Heart right ventricle (tissue), 16 donors: ENCODE measurements at regions not wholly inside any gene's neighbourhood (a gene's known extent, or its start where the extent isn't known, plus 50 kb on each side); places are given as distances from the start of the nearest gene placed in this dataset.

Experiments
- ATAC-seq, 8 donors: fragments of 200-7000 bp; cut with Tn5 transposase; one replicate each; pipeline ENCODE4 v1.9.1; 2020; ENCODE audit warnings: mild to moderate bottlenecking in 8 of 8, moderate library complexity in 8 of 8, moderate number of reproducible peaks in 1 of 8
- DNase-seq, 2 donors: peaks; one replicate each; pipeline ENCODE4 v3.0.0-alpha.2; 2020
- H3K27ac ChIP-seq, 10 donors: fragments of 200-600 bp; sonication (generic) in 2 of 10; one replicate each; pipeline versions ENCODE4 v1.5.0 to v1.8.0; 2020 to 2022; ENCODE audit warnings: mild to moderate bottlenecking in 3 of 10
- H3K27me3 ChIP-seq, 7 donors: fragments of 200-600 bp; one replicate each; pipeline ENCODE4 v1.8.0; 2021 to 2022; ENCODE audit warnings: mild to moderate bottlenecking in 2 of 7
- H3K36me3 ChIP-seq, 9 donors: fragments of 200-600 bp; sonication (generic) in 1 of 9; one replicate each; pipeline versions ENCODE4 v1.5.0 to v1.8.0; 2020 to 2022; ENCODE audit warnings: mild to moderate bottlenecking in 2 of 9
- H3K4me1 ChIP-seq, 9 donors: fragments of 200-600 bp; sonication (generic) in 1 of 9; one replicate each; pipeline versions ENCODE4 v1.5.0 to v1.8.0; 2020 to 2022; ENCODE audit warnings: mild to moderate bottlenecking in 4 of 9
- H3K4me3 ChIP-seq, 10 donors: fragments of 200-600 bp; sonication (generic) in 2 of 10; one replicate each; pipeline versions ENCODE4 v1.5.0 to v1.8.0; 2020 to 2022; ENCODE audit warnings: mild to moderate bottlenecking in 7 of 10, moderate library complexity in 2 of 10
- H3K9me3 ChIP-seq, 11 donors: fragments of 200-600 bp in 10 of 11; sonication (generic) in 2 of 11; one replicate each; pipeline versions ENCODE4 v1.5.0 to v1.8.0; 2013 to 2022; ENCODE audit warnings: mild to moderate bottlenecking in 2 of 11, control low read depth in 1 of 11, moderate library complexity in 1 of 11
- whole genome bisulfite sequencing, 2 donors: extraction: QIAGEN DNeasy Blood & Tissue Kit; methylation state at CpG; one replicate each; pipeline ENCODE4 v1.1.7; 2013; ENCODE audit warnings: inconsistent platforms in 1 of 2; 5-methylcytosine and 5-hydroxymethylcytosine counted together
- intact Hi-C, 10 donors: fragments of 100-400 bp; cut with DNase I; formaldehyde crosslinking; loops; one replicate each; pipeline versions ENCODE4 v1.11.1 to v1.14.2; 2022
- TF ChIP-seq, protein P1 (sequence below), 9 donors: fragments of 200-600 bp; sonication (generic) in 2 of 9; IDR thresholded peaks; one replicate each; pipeline versions ENCODE4 v1.5.0 to v1.8.0; 2021 to 2022; ENCODE audit warnings: antibody characterized with exemption in 9 of 9, mild to moderate bottlenecking in 5 of 9, moderate library complexity in 1 of 9
- donor health status: Arrhythmogenic right ventricular cardiomyopathy.
- donor health status: ischemic (EF 13 %, LVEDD 7.1; RV severe dilation, severe dysfunction).
- donor health status: healthy with polysubstance abuse.
- donor health status: DM: no; HTN: yes; CAD: no.
- donor health status: DM: no; HTN: no; CAD: no.
- donor health status: ischemic (EF 25% LVEDD 6.9; RV normal size, moderate dysfunction).
- donor health status: ischemic (EF 25% LVEDD 5.7; RV mildly dilated, moderate dysfunction).
- donor health status: healthy.
- donor health status: DM: yes; HTN: yes; CAD: no.
- donor health status: Ischemic cardiomyopathy.
- donor health status: ischemic (EF 35%, LVEDD 5.7; RV mildly dilated, moderate dysfunction).
- donor health status: nonischemic (EF 11% LVEDD 7.7; RV severe dilation, severe dysfunction).
- donor health status: DM: yes; HTN: yes; CAD: no.
- donor health status: PGD.
- donor health status: ischemic (EF 29% LVEDD 5.4; RV normal size, mild dysfunction).
- donor health status: nonischemic (EF 23%, LVEDD 6.1; RV moderate dilation, normal function).

DNA sequence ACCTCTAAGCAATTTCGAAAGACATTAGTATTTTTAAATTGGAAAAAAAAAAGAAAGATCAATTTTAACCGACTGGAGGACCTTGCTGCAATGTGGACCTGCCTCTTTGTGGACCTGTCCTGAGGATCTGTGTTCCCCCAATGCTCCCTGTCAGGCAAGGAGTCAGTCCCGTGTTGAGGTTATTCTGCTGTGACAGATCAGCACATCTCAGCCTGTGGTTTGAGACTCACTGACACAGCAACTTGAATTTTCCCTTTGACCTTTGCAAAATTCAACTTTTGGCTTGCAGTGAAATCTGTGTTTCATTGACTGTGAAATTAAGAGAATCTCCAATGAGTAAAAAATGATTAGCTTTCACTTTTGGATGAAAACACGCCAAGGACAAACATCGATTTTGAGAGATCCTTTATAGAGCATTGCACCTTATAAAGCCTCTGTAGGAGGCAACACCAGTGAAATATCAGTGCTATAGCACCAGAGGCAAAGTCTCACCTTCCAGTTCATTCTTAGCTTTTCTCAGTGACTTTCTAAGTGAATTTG is 186.9 kb downstream of the GPAT3 start:
- ATAC-seq: no peak
- Histone ChIP-seq H3K27me3 (peaks cover 0 to 9% (median 0%) of the 10 kb centered on the region in 7 donors), H3K27ac (no peak overlapping the region), H3K36me3 (no peaks in the 10 kb centered on the region), H3K4me1 (peaks cover 0 to 7% (median 0%) of the 10 kb centered on the region in 9 donors), H3K9me3 (no peaks in the 10 kb centered on the region), H3K4me3 (no peak overlapping the region)
- DNase-seq: no peak
- WGBS, 2 donors: 75 to 81% methylated on average over 5 of the region's 5 CpGs
- intact Hi-C loops: no loop called here
- TF ChIP-seq, protein P1, sequence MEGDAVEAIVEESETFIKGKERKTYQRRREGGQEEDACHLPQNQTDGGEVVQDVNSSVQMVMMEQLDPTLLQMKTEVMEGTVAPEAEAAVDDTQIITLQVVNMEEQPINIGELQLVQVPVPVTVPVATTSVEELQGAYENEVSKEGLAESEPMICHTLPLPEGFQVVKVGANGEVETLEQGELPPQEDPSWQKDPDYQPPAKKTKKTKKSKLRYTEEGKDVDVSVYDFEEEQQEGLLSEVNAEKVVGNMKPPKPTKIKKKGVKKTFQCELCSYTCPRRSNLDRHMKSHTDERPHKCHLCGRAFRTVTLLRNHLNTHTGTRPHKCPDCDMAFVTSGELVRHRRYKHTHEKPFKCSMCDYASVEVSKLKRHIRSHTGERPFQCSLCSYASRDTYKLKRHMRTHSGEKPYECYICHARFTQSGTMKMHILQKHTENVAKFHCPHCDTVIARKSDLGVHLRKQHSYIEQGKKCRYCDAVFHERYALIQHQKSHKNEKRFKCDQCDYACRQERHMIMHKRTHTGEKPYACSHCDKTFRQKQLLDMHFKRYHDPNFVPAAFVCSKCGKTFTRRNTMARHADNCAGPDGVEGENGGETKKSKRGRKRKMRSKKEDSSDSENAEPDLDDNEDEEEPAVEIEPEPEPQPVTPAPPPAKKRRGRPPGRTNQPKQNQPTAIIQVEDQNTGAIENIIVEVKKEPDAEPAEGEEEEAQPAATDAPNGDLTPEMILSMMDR (IDR thresholded peaks at IDR 0.05): no peak

DNA sequence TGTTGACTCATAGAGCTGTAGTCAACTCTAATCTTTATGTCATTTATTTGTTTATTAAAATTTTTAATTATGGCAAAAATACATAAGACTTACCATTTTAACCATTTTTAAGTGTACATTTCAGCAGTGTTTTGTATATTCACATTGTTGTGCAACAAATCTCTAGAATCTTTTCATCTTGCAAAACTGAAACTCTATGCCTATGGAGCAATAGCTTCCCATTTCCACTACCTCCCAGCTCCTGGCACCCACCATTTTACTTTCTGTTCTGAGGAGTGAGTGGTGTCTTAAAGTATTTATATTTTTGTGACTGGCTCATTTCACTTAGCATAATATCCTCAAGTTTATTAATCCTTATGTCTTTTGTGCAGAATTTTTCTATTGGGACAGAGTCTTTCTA is 181.0 kb downstream of the GPAT3 start:
- no peaks in the 10 kb centered on the region for H3K4me1 ChIP-seq
- ATAC-seq (no peak), DNase-seq (no peak)
- intact Hi-C loops: no loop called here
- H3K27ac ChIP-seq: no peak overlapping the region
- TF ChIP-seq, protein P1 (IDR thresholded peaks at IDR 0.05): no peak
- H3K9me3 ChIP-seq: peaks cover 0 to 2% (median 0%) of the 10 kb centered on the region in 11 donors
- no peak overlapping the region for H3K4me3 ChIP-seq
- H3K36me3 ChIP-seq: no peaks in the 10 kb centered on the region
- peaks cover 0 to under 1% (median 0%) of the 10 kb centered on the region in 7 donors for H3K27me3 ChIP-seq

DNA sequence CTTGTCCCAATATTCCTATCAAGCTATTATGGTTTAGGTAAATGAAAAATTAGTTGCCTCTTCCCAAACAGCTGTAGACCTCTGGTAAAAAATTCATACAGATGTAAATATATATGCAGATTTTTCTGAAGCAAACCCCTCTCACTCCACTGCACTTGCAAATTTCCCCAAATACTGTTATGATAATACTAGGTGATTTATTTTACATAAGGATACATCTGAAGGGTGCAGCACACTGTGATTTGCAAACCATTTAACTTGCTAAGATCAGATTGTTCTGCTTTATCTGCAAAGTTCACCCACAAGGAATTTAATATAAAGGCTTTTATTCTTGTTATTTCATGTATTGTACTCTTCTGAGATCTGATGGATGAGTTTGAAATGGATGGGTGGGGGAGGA is 177.0 kb downstream of the GPAT3 start:
- DNase-seq: no peak
- Histone ChIP-seq H3K4me1 (no peaks in the 10 kb centered on the region), H3K4me3 (no peak overlapping the region), H3K27me3 (no peaks in the 10 kb centered on the region), H3K36me3 (no peaks in the 10 kb centered on the region), H3K27ac (no peak overlapping the region), H3K9me3 (peaks cover 0 to 2% (median 0%) of the 10 kb centered on the region in 11 donors)
- no peak for ATAC-seq
- intact Hi-C loops: no loop called here
- TF ChIP-seq, protein P1 (IDR thresholded peaks at IDR 0.05): no peak

DNA sequence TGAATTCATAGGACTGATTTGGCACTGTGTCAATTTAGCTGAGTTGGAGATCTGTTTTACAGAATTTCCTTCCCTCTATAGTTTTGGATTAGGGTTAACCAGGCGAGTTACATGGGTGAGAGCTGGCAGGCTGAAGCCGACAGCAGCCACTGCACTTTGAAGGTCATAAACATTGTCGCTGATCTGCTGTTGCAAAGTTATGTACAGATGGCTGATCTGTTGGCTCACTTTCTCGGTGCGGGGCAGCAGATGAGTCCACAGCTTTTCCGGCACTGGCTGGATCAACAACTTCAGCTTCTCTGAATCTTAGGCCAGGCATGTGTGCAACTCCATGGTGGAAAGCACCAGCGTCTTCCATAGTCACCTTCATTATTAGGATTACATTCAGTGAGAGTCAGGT is 173.7 kb downstream of the GPAT3 start:
- H3K27ac ChIP-seq: no peak overlapping the region
- no peaks in the 10 kb centered on the region for H3K4me1 ChIP-seq
- H3K4me3 ChIP-seq: no peak overlapping the region
- no peaks in the 10 kb centered on the region for H3K36me3 ChIP-seq
- H3K27me3 ChIP-seq: no peaks in the 10 kb centered on the region
- no peak for DNase-seq
- no peak for ATAC-seq
- intact Hi-C loops: no loop called here
- WGBS, 2 donors: 77 to 81% methylated on average over 7 of the region's 7 CpGs
- H3K9me3 ChIP-seq: peaks cover 0 to 2% (median 0%) of the 10 kb centered on the region in 11 donors
- TF ChIP-seq, protein P1 (IDR thresholded peaks at IDR 0.05): no peak
